Epithelial cell of proximal tubule (primary cell): ENCODE measurements at regions not wholly inside any gene's neighbourhood (a gene's known extent, or its start where the extent isn't known, plus 50 kb on each side); places are given as distances from the start of the nearest gene placed in this dataset.
A peak's percentile ranks its signal among the peaks of the same experiment; 100 is the strongest.

Source experiments
- DNase-seq: peaks from one replicate; pipeline ENCODE4 v3.0.0-alpha.2; 2011; ENCODE audit warnings: low read depth
- H3K4me3 ChIP-seq: 2 replicates; pipeline ENCODE4 v1.5.1; 2011; ENCODE audit warnings: low read depth, mild to moderate bottlenecking, low read length
- TF ChIP-seq, protein P1 (sequence below): conservative IDR thresholded peaks from 2 replicates; pipeline ENCODE4 v1.5.1; 2012; ENCODE audit warnings: low read depth, mild to moderate bottlenecking, low read length

DNA sequence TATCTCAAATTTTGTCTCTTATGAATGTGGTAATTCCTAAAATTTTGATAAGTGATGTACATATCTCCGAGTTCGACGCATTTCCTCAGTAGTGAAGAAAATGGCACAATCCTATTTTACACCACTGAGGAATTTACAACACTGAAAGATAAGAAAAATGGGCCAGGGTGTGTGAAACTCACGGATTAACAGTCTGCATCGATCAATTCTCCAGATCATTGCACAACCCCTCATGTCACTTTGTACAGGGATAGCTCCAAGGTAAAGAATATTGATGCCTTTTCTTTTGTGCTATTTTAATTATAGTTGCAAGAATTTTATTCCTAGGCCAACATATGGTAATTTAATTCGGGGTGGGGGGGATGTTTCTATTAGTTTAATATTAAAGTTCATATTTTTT, 268.7 kb upstream of the VCX3A start:
- H3K4me3 ChIP-seq: no peak overlapping the region
- no peak for DNase-seq
- TF ChIP-seq, protein P1, sequence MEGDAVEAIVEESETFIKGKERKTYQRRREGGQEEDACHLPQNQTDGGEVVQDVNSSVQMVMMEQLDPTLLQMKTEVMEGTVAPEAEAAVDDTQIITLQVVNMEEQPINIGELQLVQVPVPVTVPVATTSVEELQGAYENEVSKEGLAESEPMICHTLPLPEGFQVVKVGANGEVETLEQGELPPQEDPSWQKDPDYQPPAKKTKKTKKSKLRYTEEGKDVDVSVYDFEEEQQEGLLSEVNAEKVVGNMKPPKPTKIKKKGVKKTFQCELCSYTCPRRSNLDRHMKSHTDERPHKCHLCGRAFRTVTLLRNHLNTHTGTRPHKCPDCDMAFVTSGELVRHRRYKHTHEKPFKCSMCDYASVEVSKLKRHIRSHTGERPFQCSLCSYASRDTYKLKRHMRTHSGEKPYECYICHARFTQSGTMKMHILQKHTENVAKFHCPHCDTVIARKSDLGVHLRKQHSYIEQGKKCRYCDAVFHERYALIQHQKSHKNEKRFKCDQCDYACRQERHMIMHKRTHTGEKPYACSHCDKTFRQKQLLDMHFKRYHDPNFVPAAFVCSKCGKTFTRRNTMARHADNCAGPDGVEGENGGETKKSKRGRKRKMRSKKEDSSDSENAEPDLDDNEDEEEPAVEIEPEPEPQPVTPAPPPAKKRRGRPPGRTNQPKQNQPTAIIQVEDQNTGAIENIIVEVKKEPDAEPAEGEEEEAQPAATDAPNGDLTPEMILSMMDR: no peak

- no peak overlapping the region for H3K4me3 ChIP-seq
- TF ChIP-seq, protein P1: no peak
- DNase-seq: no peak
These were observed 258.1 kb upstream of the VCX3A start for GRCh38 chrX:6793000-6793399.

GRCh38 chrX:6783912-6784311, 249.0 kb upstream of the VCX3A start:
- no peak overlapping the region for H3K4me3 ChIP-seq
- no peak for DNase-seq
- TF ChIP-seq, protein P1: no peak

DNA sequence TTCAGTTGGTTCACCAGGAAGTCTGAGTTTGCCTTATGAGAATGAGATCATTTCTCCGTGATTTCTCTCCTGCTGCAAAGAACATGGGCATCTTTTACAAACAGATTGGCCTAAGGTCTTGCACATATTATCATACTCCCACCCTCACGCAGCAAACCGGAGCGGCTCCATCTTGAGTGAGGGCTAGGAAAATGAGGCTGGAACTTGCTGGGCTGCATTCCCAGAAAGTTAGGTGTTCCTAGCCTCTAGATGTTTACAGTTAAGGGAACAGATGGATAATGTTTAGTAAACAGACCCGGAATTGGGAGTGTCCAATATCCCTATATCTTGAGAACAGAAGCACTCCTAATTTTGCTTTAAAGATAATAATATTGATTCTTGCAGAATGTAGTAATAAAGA, 247.9 kb upstream of the VCX3A start:
- no peak overlapping the region for H3K4me3 ChIP-seq
- no peak for DNase-seq
- TF ChIP-seq, protein P1: no peak

- H3K4me3 ChIP-seq: peak overlapping the region; percentile 28
- TF ChIP-seq, protein P1: no peak
- DNase-seq: no peak
These were observed 243.9 kb upstream of the VCX3A start for GRCh38 chrX:6778544-6779503.

- DNase-seq: no peak
- no peak overlapping the region for H3K4me3 ChIP-seq
- TF ChIP-seq, protein P1: no peak
These were observed 242.5 kb upstream of the VCX3A start for GRCh38 chrX:6777238-6778002.
